ENCODE measurements at regions not wholly inside any gene's neighbourhood (a gene's known extent, or its start where the extent isn't known, plus 50 kb on each side); places are given as distances from the start of the nearest gene placed in this dataset.
"Not testable (repeated sequence)": the region's sequence is repeated elsewhere in the genome, so short reads cannot be mapped to it uniquely, and the experiment has no call there.

GRCh38 chr17:27959382-27959709 is 66.2 kb upstream of the LYRM9 start:
- no peak overlapping the region for H3K4me3 ChIP-seq (ENCODE audit: low read depth, low read length)
- no peak for DNase-seq (ENCODE audit: low read depth)

GRCh38 chr17:27960183-27960849 is 67.2 kb upstream of the LYRM9 start:
- no peak for DNase-seq (ENCODE audit: low read depth)
- TF ChIP-seq CTCF (IDR thresholded peaks at IDR 0.05; ENCODE audit: insufficient read depth, low read depth, low read length), result no peak
- H3K4me3 ChIP-seq (ENCODE audit: low read depth, low read length), result no peak overlapping the region

More at GRCh38 chr17:27959382-27959709, 66.2 kb upstream of the LYRM9 start:
- no peak for TF ChIP-seq CTCF (IDR thresholded peaks at IDR 0.05; ENCODE audit: insufficient read depth, low read depth, low read length)

GRCh38 chr17:27962581-27962980 is 69.4 kb upstream of the LYRM9 start:
- not testable (repeated sequence) for DNase-seq (ENCODE audit: low read depth); H3K4me3 ChIP-seq (ENCODE audit: low read depth, low read length)

GRCh38 chr17:27965224-27965623 is 72.1 kb upstream of the LYRM9 start:
- no peak overlapping the region for H3K4me3 ChIP-seq (ENCODE audit: low read depth, low read length)
- no peak for TF ChIP-seq CTCF (IDR thresholded peaks at IDR 0.05; ENCODE audit: insufficient read depth, low read depth, low read length)
- no peak for DNase-seq (ENCODE audit: low read depth)

- TF ChIP-seq CTCF (IDR thresholded peaks at IDR 0.05; ENCODE audit: insufficient read depth, low read depth, low read length), result no peak
- no peak overlapping the region for H3K4me3 ChIP-seq (ENCODE audit: low read depth, low read length)
- DNase-seq (ENCODE audit: low read depth), result no peak
These were observed 74.2 kb upstream of the NLK start for GRCh38 chr17:27968206-27968732.

GRCh38 chr17:27970587-27970986 is 71.9 kb upstream of the NLK start:
- no peak for DNase-seq (ENCODE audit: low read depth)
- H3K4me3 ChIP-seq (ENCODE audit: low read depth, low read length), result no peak overlapping the region
- TF ChIP-seq CTCF (IDR thresholded peaks at IDR 0.05; ENCODE audit: insufficient read depth, low read depth, low read length), result no peak

GRCh38 chr17:27973258-27974044 is 69.0 kb upstream of the NLK start:
- no peak for DNase-seq (ENCODE audit: low read depth)
- no peak for TF ChIP-seq CTCF (IDR thresholded peaks at IDR 0.05; ENCODE audit: insufficient read depth, low read depth, low read length)
- H3K4me3 ChIP-seq (ENCODE audit: low read depth, low read length), result no peak overlapping the region

Measured in fibroblast of villous mesenchyme (primary cell).